ENCODE measurements at regions not wholly inside any gene's neighbourhood (a gene's known extent, or its start where the extent isn't known, plus 50 kb on each side); places are given as distances from the start of the nearest gene placed in this dataset.
"Not testable (repeated sequence)": the region's sequence is repeated elsewhere in the genome, so short reads cannot be mapped to it uniquely, and the experiment has no call there.

DNA sequence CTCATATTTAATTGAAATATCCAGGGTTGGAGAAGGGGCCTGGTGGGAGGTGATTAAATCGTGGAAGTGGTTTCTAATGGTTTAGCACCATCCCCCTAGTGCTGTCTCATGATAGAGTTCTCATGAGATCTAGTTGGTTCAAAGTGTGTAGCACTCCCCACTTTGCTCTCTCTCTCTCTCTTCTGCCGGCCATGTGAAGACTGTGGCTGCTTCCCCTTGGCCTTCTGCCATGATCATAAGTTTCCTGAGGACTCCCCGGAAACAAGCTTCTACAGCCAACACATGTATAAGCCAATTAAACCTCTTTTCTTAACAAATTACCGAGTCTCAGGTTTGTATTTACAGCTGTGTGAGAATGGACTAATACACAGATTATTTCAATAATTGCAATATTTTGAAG is 305.8 kb upstream of the KCND2 start:
- intact Hi-C loops (cut with DNase I) = no loop called here
- WGBS, 3 donors = 41 to 45% (median 41%) methylated on average over 4 of the region's 4 CpGs

DNA sequence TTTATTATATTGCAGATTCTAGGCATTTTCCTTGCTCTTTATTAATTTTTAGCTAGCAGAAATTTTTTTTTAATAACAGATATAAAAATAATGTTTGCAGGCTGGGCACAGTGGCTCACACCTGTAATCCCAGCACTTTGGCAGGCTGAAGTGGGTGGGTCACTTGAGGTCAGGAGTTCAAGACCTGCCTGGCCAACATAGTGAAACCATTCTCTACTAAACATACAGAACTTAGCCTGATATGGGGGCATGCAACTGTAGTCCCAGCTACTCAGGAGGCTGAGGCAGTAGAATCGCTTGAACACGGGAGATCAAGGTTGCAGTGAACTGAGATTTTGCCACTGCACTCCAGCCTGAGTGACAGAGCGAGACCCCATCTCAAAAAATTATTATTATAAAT is 304.6 kb upstream of the KCND2 start:
- WGBS, 3 donors = 83 to 90% (median 87%) methylated on average over 3 of the region's 3 CpGs
- intact Hi-C loops (cut with DNase I) = not testable (repeated sequence)

More for the DNA sequence above, 305.8 kb upstream of the KCND2 start:
- no peaks in the 10 kb centered on the region for H3K9me3 ChIP-seq
- no peak overlapping the region for H3K4me3 ChIP-seq
- H3K36me3 ChIP-seq (ENCODE audit: insufficient read depth in 1 of 2, low read depth in 1 of 2) = no peaks in the 10 kb centered on the region
- H3K27ac ChIP-seq = no peak overlapping the region
- TF ChIP-seq, protein P1, sequence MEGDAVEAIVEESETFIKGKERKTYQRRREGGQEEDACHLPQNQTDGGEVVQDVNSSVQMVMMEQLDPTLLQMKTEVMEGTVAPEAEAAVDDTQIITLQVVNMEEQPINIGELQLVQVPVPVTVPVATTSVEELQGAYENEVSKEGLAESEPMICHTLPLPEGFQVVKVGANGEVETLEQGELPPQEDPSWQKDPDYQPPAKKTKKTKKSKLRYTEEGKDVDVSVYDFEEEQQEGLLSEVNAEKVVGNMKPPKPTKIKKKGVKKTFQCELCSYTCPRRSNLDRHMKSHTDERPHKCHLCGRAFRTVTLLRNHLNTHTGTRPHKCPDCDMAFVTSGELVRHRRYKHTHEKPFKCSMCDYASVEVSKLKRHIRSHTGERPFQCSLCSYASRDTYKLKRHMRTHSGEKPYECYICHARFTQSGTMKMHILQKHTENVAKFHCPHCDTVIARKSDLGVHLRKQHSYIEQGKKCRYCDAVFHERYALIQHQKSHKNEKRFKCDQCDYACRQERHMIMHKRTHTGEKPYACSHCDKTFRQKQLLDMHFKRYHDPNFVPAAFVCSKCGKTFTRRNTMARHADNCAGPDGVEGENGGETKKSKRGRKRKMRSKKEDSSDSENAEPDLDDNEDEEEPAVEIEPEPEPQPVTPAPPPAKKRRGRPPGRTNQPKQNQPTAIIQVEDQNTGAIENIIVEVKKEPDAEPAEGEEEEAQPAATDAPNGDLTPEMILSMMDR (IDR thresholded peaks at IDR 0.05) = no peak
- no peak for ATAC-seq
- DNase-seq = no peak
- no peaks in the 10 kb centered on the region for H3K27me3 ChIP-seq (ENCODE audit: insufficient read depth in 3 of 3, low read length in 2 of 3)
- H3K4me1 ChIP-seq = no peaks in the 10 kb centered on the region

DNA sequence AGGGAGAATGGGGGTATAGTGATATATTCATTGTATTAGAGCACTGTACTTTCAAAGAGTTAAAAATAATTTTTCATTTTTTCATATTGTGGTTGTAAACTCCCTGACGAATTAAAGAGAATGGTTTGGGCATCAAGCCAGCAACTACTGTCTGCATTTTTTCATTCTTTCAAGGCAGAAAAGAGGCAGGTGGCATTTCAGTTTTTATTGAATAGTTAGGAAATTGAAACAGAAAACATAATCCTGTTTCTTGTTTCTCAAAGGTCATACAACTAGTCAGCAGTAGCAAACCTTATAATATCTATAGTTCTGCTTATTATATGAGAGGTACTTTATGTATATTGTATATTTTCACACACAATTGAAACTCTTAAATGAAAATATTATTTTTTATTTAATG is 303.9 kb upstream of the KCND2 start:
- intact Hi-C loops (cut with DNase I) = no loop called here
- DNase-seq (no peak), ATAC-seq (no peak)
- H3K27me3 ChIP-seq (ENCODE audit: insufficient read depth in 3 of 3, low read length in 2 of 3) = no peaks in the 10 kb centered on the region
- H3K27ac ChIP-seq = no peak overlapping the region
- TF ChIP-seq, protein P1 (IDR thresholded peaks at IDR 0.05) = no peak
- H3K4me3 ChIP-seq = no peak overlapping the region
- 4 to 6% (median 5%) methylated on average over 1 of the region's 1 CpG for WGBS, 3 donors
- no peaks in the 10 kb centered on the region for H3K36me3 ChIP-seq (ENCODE audit: insufficient read depth in 1 of 2, low read depth in 1 of 2)
- no peaks in the 10 kb centered on the region for H3K9me3 ChIP-seq
- no peaks in the 10 kb centered on the region for H3K4me1 ChIP-seq

More for the DNA sequence above, 304.6 kb upstream of the KCND2 start:
- H3K4me1 ChIP-seq; DNase-seq; H3K4me3 ChIP-seq; H3K27me3 ChIP-seq (ENCODE audit: insufficient read depth in 3 of 3, low read length in 2 of 3); ATAC-seq; H3K27ac ChIP-seq; H3K9me3 ChIP-seq; H3K36me3 ChIP-seq (ENCODE audit: insufficient read depth in 1 of 2, low read depth in 1 of 2): not testable (repeated sequence)

DNA sequence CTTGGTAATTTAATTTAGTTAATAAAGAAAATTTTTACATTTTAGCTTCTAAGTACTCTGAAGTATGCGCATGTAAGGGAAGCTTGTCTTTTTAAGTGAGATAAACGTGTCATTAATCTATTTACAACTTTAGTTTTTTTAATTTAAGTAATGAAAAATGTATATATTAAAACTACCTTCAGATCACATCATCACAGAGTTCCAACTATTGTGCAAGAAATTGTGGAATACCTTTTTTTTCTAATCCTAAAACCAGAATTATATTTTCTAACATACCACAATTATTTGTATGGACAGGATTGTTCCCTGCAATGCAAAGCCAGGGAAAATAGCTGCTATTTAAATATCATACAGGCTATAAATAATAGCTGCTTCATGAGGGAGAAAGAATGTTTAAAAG is 303.2 kb upstream of the KCND2 start:
- Histone ChIP-seq H3K9me3 (no peaks in the 10 kb centered on the region), H3K36me3 (ENCODE audit: insufficient read depth in 1 of 2, low read depth in 1 of 2) (no peaks in the 10 kb centered on the region), H3K27ac (no peak overlapping the region), H3K27me3 (ENCODE audit: insufficient read depth in 3 of 3, low read length in 2 of 3) (no peaks in the 10 kb centered on the region), H3K4me3 (no peak overlapping the region), H3K4me1 (no peaks in the 10 kb centered on the region)
- WGBS, 3 donors = 82 to 85% (median 84%) methylated on average over 2 of the region's 2 CpGs
- DNase-seq (no peak), ATAC-seq (no peak)
- intact Hi-C loops (cut with DNase I) = no loop called here
- TF ChIP-seq, protein P1 (IDR thresholded peaks at IDR 0.05) = no peak

DNA sequence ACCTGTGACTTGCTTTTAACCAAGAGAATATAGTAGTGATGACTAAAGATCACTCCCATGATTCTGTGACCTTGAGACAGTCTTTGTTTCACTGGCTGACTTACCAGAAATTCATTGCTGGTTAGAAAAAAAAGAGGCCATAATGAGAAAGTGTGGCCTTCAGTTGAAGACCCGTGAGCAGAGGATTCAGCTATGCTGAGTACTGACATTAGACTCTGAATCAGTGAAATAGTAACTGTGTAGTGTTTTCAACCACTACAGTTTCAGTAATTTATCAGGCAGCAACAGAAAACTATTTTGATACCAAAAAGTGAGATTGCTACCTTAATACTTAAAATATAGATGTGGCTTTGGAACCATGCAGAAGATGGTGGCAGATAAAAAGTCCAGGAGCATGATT is 298.0 kb upstream of the KCND2 start:
- 58 to 77% (median 74%) methylated on average over 1 of the region's 1 CpG for WGBS, 3 donors
- Histone ChIP-seq H3K4me3 (no peak overlapping the region), H3K9me3 (no peaks in the 10 kb centered on the region), H3K27ac (no peak overlapping the region), H3K4me1 (no peaks in the 10 kb centered on the region), H3K27me3 (ENCODE audit: insufficient read depth in 3 of 3, low read length in 2 of 3) (no peaks in the 10 kb centered on the region), H3K36me3 (ENCODE audit: insufficient read depth in 1 of 2, low read depth in 1 of 2) (no peaks in the 10 kb centered on the region)
- DNase-seq = no peak
- TF ChIP-seq, protein P1 (IDR thresholded peaks at IDR 0.05) = no peak
- intact Hi-C loops (cut with DNase I) = no loop called here
- ATAC-seq = no peak
